GM06990 (cell line): ENCODE measurements at regions not wholly inside any gene's neighbourhood (a gene's known extent, or its start where the extent isn't known, plus 50 kb on each side); places are given as distances from the start of the nearest gene placed in this dataset.

ENCODE experiments used
- DNase-seq: peaks from one replicate; pipeline ENCODE4 v3.0.0-alpha.2; 2011; ENCODE audit not compliant: insufficient read length; ENCODE audit errors: extremely low read depth
- H3K27me3 ChIP-seq: replicated peaks from 2 replicates; pipeline ENCODE4 v1.6.0; 2011; ENCODE audit warnings: low read length; ENCODE audit not compliant: control insufficient read depth, insufficient read depth
- H3K36me3 ChIP-seq: 2 replicates; pipeline ENCODE4 v1.5.1; 2011; ENCODE audit warnings: low read length; ENCODE audit not compliant: control insufficient read depth, insufficient read depth
- H3K4me3 ChIP-seq: replicated peaks from 2 replicates; pipeline ENCODE4 v1.5.1; 2011; ENCODE audit warnings: low read depth, mild to moderate bottlenecking, control low read depth, low read length
- CTCF ChIP-seq: IDR thresholded peaks from 2 replicates; pipeline ENCODE4 v1.5.1; 2011; ENCODE audit warnings: low read length, control low read depth, mild to moderate bottlenecking, inconsistent platforms; ENCODE audit not compliant: insufficient read depth, poor library complexity, severe bottlenecking

GRCh38 chr2:794554-795241 is 117.5 kb upstream of the TMEM18 start:
- no peak for TF ChIP-seq CTCF
- DNase-seq, result no peak
- no peaks in the 10 kb centered on the region for H3K36me3 ChIP-seq
- H3K4me3 ChIP-seq, result no peak overlapping the region
- H3K27me3 ChIP-seq, result no peaks in the 10 kb centered on the region

- Histone ChIP-seq H3K4me3 (no peak overlapping the region), H3K36me3 (no peaks in the 10 kb centered on the region), H3K27me3 (no peaks in the 10 kb centered on the region)
- no peak for TF ChIP-seq CTCF
- no peak for DNase-seq
Measured at GRCh38 chr2:793236-793635, 116.0 kb upstream of the TMEM18 start.

- H3K27me3 ChIP-seq, result no peaks in the 10 kb centered on the region
- H3K4me3 ChIP-seq, result no peak overlapping the region
- TF ChIP-seq CTCF, result no peak
- no peaks in the 10 kb centered on the region for H3K36me3 ChIP-seq
- DNase-seq, result no peak
Measured at GRCh38 chr2:792687-793086, 115.5 kb upstream of the TMEM18 start.

- Histone ChIP-seq H3K27me3 (no peaks in the 10 kb centered on the region), H3K4me3 (no peak overlapping the region), H3K36me3 (no peaks in the 10 kb centered on the region)
- no peak for DNase-seq
- no peak for TF ChIP-seq CTCF
Measured at GRCh38 chr2:790634-791245, 113.5 kb upstream of the TMEM18 start.

GRCh38 chr2:790081-790480 is 112.9 kb upstream of the TMEM18 start:
- Histone ChIP-seq H3K36me3 (no peaks in the 10 kb centered on the region), H3K27me3 (no peaks in the 10 kb centered on the region), H3K4me3 (no peak overlapping the region)
- no peak for TF ChIP-seq CTCF
- no peak for DNase-seq
